Skeletal muscle tissue (tissue), 3 donors: ENCODE measurements at regions not wholly inside any gene's neighbourhood (a gene's known extent, or its start where the extent isn't known, plus 50 kb on each side); places are given as distances from the start of the nearest gene placed in this dataset.

ENCODE experiments used
- H3K27ac ChIP-seq: one replicate; pipeline ENCODE4 v1.7.0; 2013; ENCODE audit warnings: mild to moderate bottlenecking, low read depth, low read length, inconsistent platforms
- H3K27me3 ChIP-seq, 3 donors: one replicate each; pipeline ENCODE4 v1.7.0; 2013; ENCODE audit warnings: low read length in 3 of 3; ENCODE audit not compliant: control insufficient read depth in 3 of 3, insufficient read depth in 3 of 3
- H3K36me3 ChIP-seq, 3 donors: one replicate each; pipeline ENCODE4 v1.7.0; 2013; ENCODE audit warnings: low read length in 3 of 3; ENCODE audit not compliant: control insufficient read depth in 3 of 3, insufficient read depth in 3 of 3
- H3K4me1 ChIP-seq, 3 donors: one replicate each; pipeline ENCODE4 v1.7.0; 2013; ENCODE audit warnings: low read length in 3 of 3, mild to moderate bottlenecking in 3 of 3; ENCODE audit not compliant: control insufficient read depth in 3 of 3, insufficient read depth in 3 of 3
- H3K4me3 ChIP-seq, 3 donors: one replicate each; pipeline ENCODE4 v1.7.0; 2013; ENCODE audit warnings: low read length in 3 of 3
- H3K9ac ChIP-seq, 3 donors: one replicate each; pipeline ENCODE4 v1.7.0; 2013; ENCODE audit warnings: low read length in 3 of 3, mild to moderate bottlenecking in 3 of 3, moderate library complexity in 2 of 3, low read depth in 1 of 3
- H3K9me3 ChIP-seq, 3 donors: one replicate each; pipeline ENCODE4 v1.7.0; 2013; ENCODE audit warnings: low read length in 3 of 3; ENCODE audit not compliant: control insufficient read depth in 3 of 3
- donor health status: Osteomylitis.

GRCh38 chr3:22225161-22225560, 474.2 kb upstream of the ZNF385D start:
- no peak overlapping the region for H3K27ac ChIP-seq
- H3K9ac ChIP-seq = no peak overlapping the region
- H3K4me1 ChIP-seq = no peaks in the 10 kb centered on the region
- H3K36me3 ChIP-seq = no peaks in the 10 kb centered on the region
- no peaks in the 10 kb centered on the region for H3K9me3 ChIP-seq
- no peak overlapping the region for H3K4me3 ChIP-seq
- H3K27me3 ChIP-seq = no peaks in the 10 kb centered on the region

GRCh38 chr3:22228705-22229104, 477.7 kb upstream of the ZNF385D start:
- Histone ChIP-seq H3K27ac (no peak overlapping the region), H3K4me1 (no peaks in the 10 kb centered on the region), H3K27me3 (no peaks in the 10 kb centered on the region), H3K4me3 (no peak overlapping the region), H3K36me3 (no peaks in the 10 kb centered on the region), H3K9me3 (no peaks in the 10 kb centered on the region), H3K9ac (no peak overlapping the region)

- no peak overlapping the region for H3K27ac ChIP-seq
- no peaks in the 10 kb centered on the region for H3K4me1 ChIP-seq
These were observed 480.1 kb upstream of the ZNF385D start for GRCh38 chr3:22231061-22231460.

GRCh38 chr3:22236490-22237270, 485.7 kb upstream of the ZNF385D start:
- Histone ChIP-seq H3K9ac (no peak overlapping the region), H3K36me3 (no peaks in the 10 kb centered on the region), H3K4me1 (no peaks in the 10 kb centered on the region), H3K4me3 (no peak overlapping the region), H3K9me3 (no peaks in the 10 kb centered on the region), H3K27me3 (no peaks in the 10 kb centered on the region), H3K27ac (no peak overlapping the region)

More at GRCh38 chr3:22231061-22231460, 480.1 kb upstream of the ZNF385D start:
- Histone ChIP-seq H3K36me3 (no peaks in the 10 kb centered on the region), H3K9ac (no peak overlapping the region), H3K27me3 (no peaks in the 10 kb centered on the region), H3K4me3 (no peak overlapping the region), H3K9me3 (no peaks in the 10 kb centered on the region)

- Histone ChIP-seq H3K4me3 (no peak overlapping the region), H3K9me3 (no peaks in the 10 kb centered on the region), H3K9ac (no peak overlapping the region), H3K27me3 (no peaks in the 10 kb centered on the region), H3K36me3 (no peaks in the 10 kb centered on the region), H3K4me1 (no peaks in the 10 kb centered on the region), H3K27ac (no peak overlapping the region)
These were observed 488.0 kb upstream of the ZNF385D start for GRCh38 chr3:22239011-22239410.

GRCh38 chr3:22241110-22241509, 490.1 kb upstream of the ZNF385D start:
- no peaks in the 10 kb centered on the region for H3K27me3 ChIP-seq
- H3K9me3 ChIP-seq = no peaks in the 10 kb centered on the region
- no peak overlapping the region for H3K4me3 ChIP-seq
- no peak overlapping the region for H3K9ac ChIP-seq
- no peak overlapping the region for H3K27ac ChIP-seq
- H3K36me3 ChIP-seq = no peaks in the 10 kb centered on the region
- H3K4me1 ChIP-seq = no peaks in the 10 kb centered on the region

GRCh38 chr3:22244761-22245521, 493.9 kb upstream of the ZNF385D start:
- Histone ChIP-seq H3K36me3 (no peaks in the 10 kb centered on the region), H3K27ac (no peak overlapping the region), H3K4me3 (no peak overlapping the region), H3K9ac (no peak overlapping the region), H3K27me3 (no peaks in the 10 kb centered on the region), H3K4me1 (no peaks in the 10 kb centered on the region), H3K9me3 (peaks cover 0 to 4% (median 0%) of the 10 kb centered on the region in 3 donors)

GRCh38 chr3:22245811-22246583, 495.0 kb upstream of the ZNF385D start:
- Histone ChIP-seq H3K4me1 (no peaks in the 10 kb centered on the region), H3K9me3 (peaks cover 0 to 4% (median 0%) of the 10 kb centered on the region in 3 donors), H3K27me3 (no peaks in the 10 kb centered on the region), H3K27ac (no peak overlapping the region), H3K36me3 (no peaks in the 10 kb centered on the region), H3K9ac (no peak overlapping the region), H3K4me3 (no peak overlapping the region)

GRCh38 chr3:22249658-22250057, 498.6 kb upstream of the ZNF385D start:
- Histone ChIP-seq H3K9me3 (peaks cover 0 to 4% (median 0%) of the 10 kb centered on the region in 3 donors), H3K4me1 (no peaks in the 10 kb centered on the region), H3K4me3 (no peak overlapping the region), H3K36me3 (no peaks in the 10 kb centered on the region), H3K27ac (no peak overlapping the region), H3K9ac (no peak overlapping the region), H3K27me3 (no peaks in the 10 kb centered on the region)

GRCh38 chr3:22257252-22257651, 506.2 kb upstream of the ZNF385D start:
- Histone ChIP-seq H3K9ac (no peak overlapping the region), H3K27ac (no peak overlapping the region), H3K27me3 (no peaks in the 10 kb centered on the region), H3K36me3 (no peaks in the 10 kb centered on the region), H3K4me1 (no peaks in the 10 kb centered on the region), H3K9me3 (no peaks in the 10 kb centered on the region), H3K4me3 (no peak overlapping the region)
